Peyer's patch (tissue), 4 donors: ENCODE measurements at regions not wholly inside any gene's neighbourhood (a gene's known extent, or its start where the extent isn't known, plus 50 kb on each side); places are given as distances from the start of the nearest gene placed in this dataset.

Source experiments
- DNase-seq, 3 donors: peaks; one replicate each; pipeline ENCODE4 v3.0.0-alpha.2; 2017 to 2019
- H3K27ac ChIP-seq, 4 donors: fragments of 200-600 bp; sonication (generic); one replicate each; pipeline ENCODE4 v1.5.1; 2016 to 2019
- H3K27me3 ChIP-seq, 2 donors: fragments of 200-600 bp; sonication (generic); one replicate each; pipeline ENCODE4 v1.5.1; 2019
- H3K36me3 ChIP-seq, 3 donors: fragments of 200-600 bp; sonication (generic); one replicate each; pipeline ENCODE4 v1.5.1; 2016 to 2019
- H3K4me1 ChIP-seq, 4 donors: fragments of 200-600 bp; sonication (generic); one replicate each; pipeline ENCODE4 v1.5.1; 2016 to 2019
- H3K4me3 ChIP-seq, 4 donors: fragments of 200-600 bp; sonication (generic); 1 replicate in 3 of 4; 2 replicates in 1 of 4; pipeline ENCODE4 v1.5.1; 2016 to 2019; ENCODE audit warnings: mild to moderate bottlenecking in 1 of 4
- H3K9me3 ChIP-seq, 4 donors: fragments of 200-600 bp; sonication (generic); one replicate each; pipeline ENCODE4 v1.5.1; 2016 to 2019; ENCODE audit warnings: mild to moderate bottlenecking in 1 of 4
- CTCF ChIP-seq, 6 experiments: fragments of 450-650 bp in 4 of 6; fragments of 200-600 bp in 2 of 6; sonication (generic) in 1 of 6; IDR thresholded peaks; one replicate each; pipeline ENCODE4 v1.5.1; 2017 to 2019; ENCODE audit warnings: antibody characterized with exemption in 6 of 6, mild to moderate bottlenecking in 3 of 6, moderate library complexity in 1 of 6
- POLR2A ChIP-seq, 2 donors: fragments of 450-650 bp; IDR thresholded peaks; one replicate each; pipeline ENCODE4 v1.5.1; 2017; ENCODE audit warnings: antibody characterized with exemption in 2 of 2, mild to moderate bottlenecking in 2 of 2, moderate library complexity in 2 of 2

GRCh38 chr5:166962461-166962860, 1329.0 kb upstream of the WWC1 start:
- H3K27ac ChIP-seq = no peak overlapping the region
- H3K4me1 ChIP-seq = no peaks in the 10 kb centered on the region
- H3K4me3 ChIP-seq = no peak overlapping the region
- H3K27me3 ChIP-seq = no peaks in the 10 kb centered on the region
- no peaks in the 10 kb centered on the region for H3K9me3 ChIP-seq
- no peak for DNase-seq
- TF ChIP-seq CTCF (IDR thresholded peaks at IDR 0.05) = no peak
- no peak for TF ChIP-seq POLR2A (IDR thresholded peaks at IDR 0.05)
- H3K36me3 ChIP-seq = no peaks in the 10 kb centered on the region

- no peak for DNase-seq
- Histone ChIP-seq H3K4me3 (no peak overlapping the region), H3K27ac (no peak overlapping the region), H3K27me3 (no peaks in the 10 kb centered on the region), H3K9me3 (no peaks in the 10 kb centered on the region), H3K4me1 (no peaks in the 10 kb centered on the region), H3K36me3 (no peaks in the 10 kb centered on the region)
- TF ChIP-seq CTCF (IDR thresholded peaks at IDR 0.05) (no peak), POLR2A (IDR thresholded peaks at IDR 0.05) (no peak)
These were observed 1327.8 kb upstream of the WWC1 start for GRCh38 chr5:166963596-166963995.

- Histone ChIP-seq H3K4me1 (peaks cover 0 to 10% (median 0%) of the 10 kb centered on the region in 4 donors), H3K36me3 (no peaks in the 10 kb centered on the region), H3K9me3 (no peaks in the 10 kb centered on the region), H3K4me3 (peak overlapping the region; percentile 22 to 57 (median 42)), H3K27ac (peak overlapping the region in 3 of 4 donors; percentile 22 to 58 (median 45)), H3K27me3 (no peaks in the 10 kb centered on the region)
- no peak for DNase-seq
- TF ChIP-seq CTCF (IDR thresholded peaks at IDR 0.05) = no peak
- no peak for TF ChIP-seq POLR2A (IDR thresholded peaks at IDR 0.05)
These were observed 1313.5 kb upstream of the WWC1 start for GRCh38 chr5:166977911-166978422.

GRCh38 chr5:166979307-166979895, 1312.0 kb upstream of the WWC1 start:
- no peak for TF ChIP-seq CTCF (IDR thresholded peaks at IDR 0.05)
- TF ChIP-seq POLR2A (IDR thresholded peaks at IDR 0.05) = no peak
- no peaks in the 10 kb centered on the region for H3K9me3 ChIP-seq
- DNase-seq = no peak
- peaks cover 0 to 10% (median 0%) of the 10 kb centered on the region in 4 donors for H3K4me1 ChIP-seq
- peak overlapping the region in 3 of 4 donors; percentile 22 to 58 (median 45) for H3K27ac ChIP-seq
- no peaks in the 10 kb centered on the region for H3K36me3 ChIP-seq
- no peaks in the 10 kb centered on the region for H3K27me3 ChIP-seq
- peak overlapping the region; percentile 22 to 57 (median 42) for H3K4me3 ChIP-seq

- H3K27me3 ChIP-seq = no peaks in the 10 kb centered on the region
- H3K4me1 ChIP-seq = peaks cover 0 to 10% (median 0%) of the 10 kb centered on the region in 4 donors
- H3K27ac ChIP-seq = peak overlapping the region in 1 of 4 donors; percentile 1
- H3K9me3 ChIP-seq = no peaks in the 10 kb centered on the region
- TF ChIP-seq POLR2A (IDR thresholded peaks at IDR 0.05) (no peak), CTCF (IDR thresholded peaks at IDR 0.05) (no peak)
- no peak overlapping the region for H3K4me3 ChIP-seq
- DNase-seq = no peak
- no peaks in the 10 kb centered on the region for H3K36me3 ChIP-seq
These were observed 1310.8 kb upstream of the WWC1 start for GRCh38 chr5:166980666-166981065.
